ENCODE measurements at regions not wholly inside any gene's neighbourhood (a gene's known extent, or its start where the extent isn't known, plus 50 kb on each side); places are given as distances from the start of the nearest gene placed in this dataset.
A peak's percentile ranks its signal among the peaks of the same experiment; 100 is the strongest.

DNA sequence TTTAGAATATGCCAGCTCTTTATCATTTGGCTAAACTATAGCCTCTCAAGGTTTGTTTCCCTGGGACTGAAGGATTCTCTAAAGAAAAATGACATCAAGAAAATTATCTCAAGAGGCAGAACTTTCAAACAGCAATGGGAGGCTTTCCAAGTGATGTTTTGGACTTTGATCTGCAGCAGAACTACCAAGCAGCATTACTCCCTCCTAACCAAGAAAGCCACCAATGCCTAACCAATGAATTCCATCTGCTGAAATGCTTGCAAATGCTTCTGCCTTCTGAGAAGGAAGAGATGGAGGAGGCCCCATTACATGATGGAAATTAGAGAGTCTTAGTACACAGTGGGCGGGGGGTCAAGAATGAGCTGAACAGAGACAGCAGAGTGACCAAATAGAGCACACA, 95.1 kb upstream of the SLC35G4 start:
- TF ChIP-seq SPI1 (IDR thresholded peaks at IDR 0.05; ENCODE audit: low read depth, low read length): no peak
- TF ChIP-seq POLR2AphosphoS5 (IDR thresholded peaks at IDR 0.05; ENCODE audit: low read depth, low read length): no peak
- no peak for TF ChIP-seq PAX5 (IDR thresholded peaks at IDR 0.05; ENCODE audit: insufficient read depth, low read length, severe bottlenecking)
- no peak for TF ChIP-seq POU2F2 (IDR thresholded peaks at IDR 0.05; ENCODE audit: low read depth, low read length)
- TF ChIP-seq TAF1 (IDR thresholded peaks at IDR 0.05; ENCODE audit: low read depth, low read length): no peak
- no peak for TF ChIP-seq POLR2A (IDR thresholded peaks at IDR 0.05; ENCODE audit: low read depth, low read length)
- FAIRE-seq: no peak
- DNase-seq (ENCODE audit: insufficient read length, low spot score): no peak

GRCh38 chr18:11512096-11513025, 97.0 kb upstream of the SLC35G4 start:
- TF ChIP-seq SPI1 (IDR thresholded peaks at IDR 0.05; ENCODE audit: low read depth, low read length): no peak
- no peak for TF ChIP-seq POLR2A (IDR thresholded peaks at IDR 0.05; ENCODE audit: low read depth, low read length)
- no peak for TF ChIP-seq TAF1 (IDR thresholded peaks at IDR 0.05; ENCODE audit: low read depth, low read length)
- no peak for TF ChIP-seq POLR2AphosphoS5 (IDR thresholded peaks at IDR 0.05; ENCODE audit: low read depth, low read length)
- TF ChIP-seq POU2F2 (IDR thresholded peaks at IDR 0.05; ENCODE audit: low read depth, low read length): no peak
- no peak for TF ChIP-seq PAX5 (IDR thresholded peaks at IDR 0.05; ENCODE audit: insufficient read depth, low read length, severe bottlenecking)
- FAIRE-seq: peak; percentile 13
- DNase-seq (ENCODE audit: insufficient read length, low spot score): no peak

DNA sequence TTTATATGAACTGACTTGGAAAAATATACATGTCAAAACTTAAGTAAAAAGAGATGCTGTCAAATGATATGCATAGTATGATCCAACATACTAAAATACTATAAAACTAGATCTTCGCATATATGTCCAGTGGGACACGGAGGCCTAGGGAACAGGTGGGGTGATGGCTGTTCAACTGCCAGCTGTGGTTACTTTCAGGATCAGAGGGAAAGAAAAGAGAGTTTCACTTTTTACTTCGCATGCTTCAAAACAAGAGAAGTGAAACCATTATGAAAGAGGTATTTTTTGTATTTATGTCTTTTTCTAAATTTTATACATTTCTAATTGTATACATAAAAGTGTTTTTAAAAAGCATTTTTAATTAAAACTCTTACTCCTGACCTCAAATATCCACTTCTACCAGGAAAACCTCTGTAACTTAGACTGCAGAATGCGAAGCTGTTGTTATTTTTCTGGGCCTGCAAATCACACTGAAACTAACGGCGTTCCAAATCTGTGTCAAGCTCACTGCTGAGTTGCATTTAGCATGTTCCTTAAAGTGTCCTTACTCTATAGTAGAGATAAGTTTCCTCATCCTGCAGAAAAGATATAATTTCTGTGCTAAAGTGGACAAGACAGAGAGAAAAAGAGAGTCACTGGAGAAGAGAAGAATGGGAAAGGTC, 97.8 kb upstream of the SLC35G4 start:
- FAIRE-seq (peak; percentile 86), DNase-seq (ENCODE audit: insufficient read length, low spot score) (peak; percentile 22)
- no peak for TF ChIP-seq TAF1 (IDR thresholded peaks at IDR 0.05; ENCODE audit: low read depth, low read length)
- TF ChIP-seq POLR2A (IDR thresholded peaks at IDR 0.05; ENCODE audit: low read depth, low read length): no peak
- TF ChIP-seq POU2F2 (IDR thresholded peaks at IDR 0.05; ENCODE audit: low read depth, low read length): no peak
- no peak for TF ChIP-seq POLR2AphosphoS5 (IDR thresholded peaks at IDR 0.05; ENCODE audit: low read depth, low read length)
- peak; percentile 81 for TF ChIP-seq SPI1 (IDR thresholded peaks at IDR 0.05; ENCODE audit: low read depth, low read length)

GRCh38 chr18:11506856-11507255, 102.5 kb upstream of the SLC35G4 start:
- FAIRE-seq: no peak
- no peak for TF ChIP-seq SPI1 (IDR thresholded peaks at IDR 0.05; ENCODE audit: low read depth, low read length)
- no peak for DNase-seq (ENCODE audit: insufficient read length, low spot score)

DNA sequence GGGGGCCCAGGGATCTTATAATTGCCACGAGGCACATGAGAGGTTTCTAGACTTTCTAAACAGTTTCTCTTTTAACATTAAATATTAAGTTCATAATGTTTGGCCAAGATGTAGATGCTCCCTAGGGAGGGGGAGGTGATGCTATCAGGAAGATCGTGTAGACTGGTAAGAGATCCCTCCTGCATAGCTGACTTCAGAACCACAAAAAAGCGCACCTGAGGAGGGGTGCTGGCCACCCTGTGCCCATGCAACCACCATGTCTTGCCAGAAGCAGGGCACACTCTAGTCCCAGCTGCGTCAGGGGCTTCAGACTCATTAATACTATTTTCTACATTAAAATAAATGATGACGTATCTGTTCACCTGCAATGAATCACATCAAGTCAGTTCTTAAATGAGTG, 103.4 kb upstream of the SLC35G4 start:
- no peak for DNase-seq (ENCODE audit: insufficient read length, low spot score)
- no peak for TF ChIP-seq POLR2AphosphoS5 (IDR thresholded peaks at IDR 0.05; ENCODE audit: low read depth, low read length)
- TF ChIP-seq POLR2A (IDR thresholded peaks at IDR 0.05; ENCODE audit: low read depth, low read length): no peak
- TF ChIP-seq POU2F2 (IDR thresholded peaks at IDR 0.05; ENCODE audit: low read depth, low read length): no peak
- no peak for TF ChIP-seq PAX5 (IDR thresholded peaks at IDR 0.05; ENCODE audit: insufficient read depth, low read length, severe bottlenecking)

GRCh38 chr18:11504962-11505361, 104.4 kb upstream of the SLC35G4 start:
- FAIRE-seq (no peak), DNase-seq (ENCODE audit: insufficient read length, low spot score) (no peak)
- TF ChIP-seq SPI1 (IDR thresholded peaks at IDR 0.05; ENCODE audit: low read depth, low read length): no peak
- no peak for TF ChIP-seq PAX5 (IDR thresholded peaks at IDR 0.05; ENCODE audit: insufficient read depth, low read length, severe bottlenecking)
- TF ChIP-seq TAF1 (IDR thresholded peaks at IDR 0.05; ENCODE audit: low read depth, low read length): no peak
- TF ChIP-seq POLR2A (IDR thresholded peaks at IDR 0.05; ENCODE audit: low read depth, low read length): no peak
- no peak for TF ChIP-seq POLR2AphosphoS5 (IDR thresholded peaks at IDR 0.05; ENCODE audit: low read depth, low read length)
- TF ChIP-seq POU2F2 (IDR thresholded peaks at IDR 0.05; ENCODE audit: low read depth, low read length): no peak

More for the DNA sequence above, 103.4 kb upstream of the SLC35G4 start:
- no peak for FAIRE-seq

GRCh38 chr18:11502368-11502767, 107.0 kb upstream of the SLC35G4 start:
- FAIRE-seq (no peak), DNase-seq (ENCODE audit: insufficient read length, low spot score) (no peak)
- TF ChIP-seq POLR2AphosphoS5 (IDR thresholded peaks at IDR 0.05; ENCODE audit: low read depth, low read length) (no peak), TAF1 (IDR thresholded peaks at IDR 0.05; ENCODE audit: low read depth, low read length) (no peak), PAX5 (IDR thresholded peaks at IDR 0.05; ENCODE audit: insufficient read depth, low read length, severe bottlenecking) (no peak), POLR2A (IDR thresholded peaks at IDR 0.05; ENCODE audit: low read depth, low read length) (no peak), POU2F2 (IDR thresholded peaks at IDR 0.05; ENCODE audit: low read depth, low read length) (no peak), SPI1 (IDR thresholded peaks at IDR 0.05; ENCODE audit: low read depth, low read length) (no peak)

DNA sequence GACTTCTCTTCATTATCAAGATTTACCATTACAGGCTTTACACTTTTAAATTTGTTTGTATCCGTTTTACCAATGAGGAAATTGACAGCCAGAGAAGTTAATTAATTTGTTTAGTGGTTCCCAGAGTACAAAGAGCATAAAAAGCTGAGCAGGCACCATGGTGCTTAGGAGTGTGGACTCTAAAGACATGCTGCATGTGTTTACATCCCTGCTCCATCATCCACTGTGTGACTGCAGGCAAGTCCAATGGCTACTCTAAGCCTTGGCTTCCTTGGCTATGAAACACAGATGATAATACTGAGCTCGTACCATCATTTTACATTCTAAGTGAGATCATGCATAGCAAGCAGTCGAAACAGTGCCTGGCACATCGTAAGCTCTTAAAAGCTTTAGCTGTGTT, 108.0 kb upstream of the SLC35G4 start:
- FAIRE-seq (no peak), DNase-seq (ENCODE audit: insufficient read length, low spot score) (no peak)
- TF ChIP-seq POU2F2 (IDR thresholded peaks at IDR 0.05; ENCODE audit: low read depth, low read length) (no peak), PAX5 (IDR thresholded peaks at IDR 0.05; ENCODE audit: insufficient read depth, low read length, severe bottlenecking) (no peak), POLR2A (IDR thresholded peaks at IDR 0.05; ENCODE audit: low read depth, low read length) (no peak), SPI1 (IDR thresholded peaks at IDR 0.05; ENCODE audit: low read depth, low read length) (no peak), TAF1 (IDR thresholded peaks at IDR 0.05; ENCODE audit: low read depth, low read length) (no peak), POLR2AphosphoS5 (IDR thresholded peaks at IDR 0.05; ENCODE audit: low read depth, low read length) (no peak)

- TF ChIP-seq POLR2A (IDR thresholded peaks at IDR 0.05; ENCODE audit: low read depth, low read length) (no peak), POLR2AphosphoS5 (IDR thresholded peaks at IDR 0.05; ENCODE audit: low read depth, low read length) (no peak), TAF1 (IDR thresholded peaks at IDR 0.05; ENCODE audit: low read depth, low read length) (no peak), POU2F2 (IDR thresholded peaks at IDR 0.05; ENCODE audit: low read depth, low read length) (no peak), PAX5 (IDR thresholded peaks at IDR 0.05; ENCODE audit: insufficient read depth, low read length, severe bottlenecking) (no peak), SPI1 (IDR thresholded peaks at IDR 0.05; ENCODE audit: low read depth, low read length) (no peak)
- FAIRE-seq (no peak), DNase-seq (ENCODE audit: insufficient read length, low spot score) (no peak)
These were observed 109.0 kb upstream of the SLC35G4 start for GRCh38 chr18:11500153-11501122.

All from GM12891 (cell line).